Heart left ventricle (tissue), 13 donors: ENCODE measurements at regions not wholly inside any gene's neighbourhood (a gene's known extent, or its start where the extent isn't known, plus 50 kb on each side); places are given as distances from the start of the nearest gene placed in this dataset.

Source experiments
- CTCF ChIP-seq, 12 donors: fragments of 200-600 bp; sonication (generic) in 4 of 12; IDR thresholded peaks; one replicate each; pipeline versions ENCODE4 v1.5.0 to v1.8.0; 2018 to 2022; ENCODE audit warnings: antibody characterized with exemption in 12 of 12, mild to moderate bottlenecking in 5 of 12
- POLR2A ChIP-seq, 2 donors: fragments of 450-650 bp; IDR thresholded peaks; one replicate each; pipeline ENCODE4 v1.6.1; 2017; ENCODE audit warnings: antibody characterized with exemption in 2 of 2, mild to moderate bottlenecking in 2 of 2, moderate library complexity in 2 of 2
- donor health status: ischemic (EF 13 %, LVEDD 7.1; RV severe dilation, severe dysfunction).
- donor health status: DM: no; HTN: yes; CAD: no.
- donor health status: DM: no; HTN: no; CAD: no.
- donor health status: ischemic (EF 25% LVEDD 6.9; RV normal size, moderate dysfunction).
- donor health status: ischemic (EF 25% LVEDD 5.7; RV mildly dilated, moderate dysfunction).
- donor health status: ischemic (EF 35%, LVEDD 5.7; RV mildly dilated, moderate dysfunction).
- donor health status: nonischemic (EF 11% LVEDD 7.7; RV severe dilation, severe dysfunction).
- donor health status: DM: yes; HTN: yes; CAD: no.
- donor health status: PGD.
- donor health status: ischemic (EF 29% LVEDD 5.4; RV normal size, mild dysfunction).
- donor health status: nonischemic (EF 23%, LVEDD 6.1; RV moderate dilation, normal function).

GRCh38 chr6:114718186-114718585 is 375.4 kb upstream of the HS3ST5 start:
- TF ChIP-seq POLR2A (IDR thresholded peaks at IDR 0.05) (no peak), CTCF (IDR thresholded peaks at IDR 0.05) (no peak)
